Myocyte (in vitro differentiated cells): ENCODE measurements at regions not wholly inside any gene's neighbourhood (a gene's known extent, or its start where the extent isn't known, plus 50 kb on each side); places are given as distances from the start of the nearest gene placed in this dataset.

ENCODE experiments used
- DNase-seq: peaks from one replicate; pipeline ENCODE4 v3.0.0-alpha.2; 2012; ENCODE audit warnings: low read depth

DNA sequence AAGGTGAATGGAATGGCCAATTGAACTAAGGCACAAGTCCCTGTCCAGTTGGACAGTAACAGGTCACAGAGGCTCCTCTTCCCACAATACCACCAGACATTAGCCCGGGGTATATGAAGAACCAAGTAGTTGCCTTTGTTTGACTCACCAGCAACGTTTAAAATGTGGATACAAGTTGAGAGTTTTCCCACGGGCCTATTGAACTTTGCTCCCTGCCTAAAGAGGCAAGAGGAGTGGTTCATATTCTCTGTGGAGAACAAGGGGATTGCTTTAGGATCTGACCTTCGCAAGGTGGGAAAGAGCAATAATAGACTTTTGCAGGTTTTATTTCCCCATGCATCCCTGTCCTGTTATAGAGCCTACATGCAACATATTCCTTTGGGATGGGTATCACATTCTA is 177.2 kb downstream of the POU4F1 start:
- no peak for DNase-seq

DNA sequence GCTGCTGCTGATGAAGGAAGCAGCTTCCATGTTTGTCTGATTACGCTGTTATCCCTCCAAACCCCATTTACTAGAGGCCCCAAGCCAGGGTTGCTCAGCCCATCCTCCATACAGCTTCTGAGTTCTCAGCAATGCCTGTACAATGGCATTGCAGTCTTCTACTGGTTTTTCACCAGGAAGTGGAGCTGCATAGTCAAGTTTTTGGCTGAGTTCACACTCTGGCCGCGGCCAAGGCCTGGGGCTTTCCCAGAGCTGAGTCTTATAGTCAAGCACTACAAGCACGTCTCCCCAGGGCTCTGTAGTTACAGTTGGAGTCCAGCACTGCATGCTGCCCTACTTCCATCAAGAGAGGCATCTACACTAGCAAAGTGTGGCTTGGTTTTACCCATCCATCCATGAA is 182.5 kb downstream of the POU4F1 start:
- no peak for DNase-seq

DNA sequence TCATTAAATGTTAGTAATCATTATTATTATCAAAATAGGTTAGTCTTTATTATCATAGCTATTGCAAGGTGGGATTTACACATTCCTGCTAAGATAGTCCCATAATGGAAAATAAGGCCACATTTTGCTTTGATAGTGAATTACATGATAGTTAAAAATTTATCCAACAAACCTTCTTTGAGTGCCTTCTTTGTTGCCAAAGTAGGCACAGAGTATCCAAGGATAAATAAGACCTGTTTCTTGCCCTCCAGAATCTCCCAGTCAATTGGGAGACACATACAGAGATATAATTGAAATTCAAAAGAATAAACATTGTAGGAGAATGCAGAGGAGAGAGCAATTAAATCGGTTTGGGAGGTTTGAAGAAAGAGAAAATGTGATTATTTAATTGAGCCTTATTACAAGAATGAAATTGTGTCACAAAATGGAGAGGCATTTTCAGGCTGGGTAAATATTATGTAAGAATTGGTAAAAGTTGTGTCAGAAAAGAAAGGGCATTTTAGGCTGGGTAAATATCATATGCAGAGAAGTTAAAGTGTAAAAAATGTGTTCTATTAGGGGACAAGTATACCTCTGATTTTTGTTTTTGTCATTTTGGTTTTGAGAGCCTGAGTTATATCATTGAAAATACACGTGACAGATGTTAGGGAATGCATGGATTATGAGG is 189.3 kb downstream of the POU4F1 start:
- no peak for DNase-seq

DNA sequence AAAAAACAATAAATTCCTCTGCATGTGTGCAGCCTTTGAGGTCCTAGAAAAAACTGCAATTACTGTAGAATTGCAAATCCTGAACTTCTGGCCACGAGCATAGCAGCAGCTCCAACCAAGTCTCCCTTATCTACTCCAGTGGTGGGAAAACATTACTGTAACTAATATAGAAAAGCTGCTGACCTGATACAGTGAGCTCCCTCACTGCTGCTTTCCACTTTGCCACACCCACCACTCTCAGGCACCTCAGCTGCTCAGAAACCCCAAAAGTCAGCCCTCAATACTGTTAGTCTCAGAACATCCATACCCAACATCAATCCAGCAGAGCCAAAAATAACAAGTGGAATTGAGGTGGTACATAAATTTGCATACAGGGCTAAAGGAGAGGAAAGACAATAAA is 192.5 kb downstream of the POU4F1 start:
- DNase-seq: no peak

DNA sequence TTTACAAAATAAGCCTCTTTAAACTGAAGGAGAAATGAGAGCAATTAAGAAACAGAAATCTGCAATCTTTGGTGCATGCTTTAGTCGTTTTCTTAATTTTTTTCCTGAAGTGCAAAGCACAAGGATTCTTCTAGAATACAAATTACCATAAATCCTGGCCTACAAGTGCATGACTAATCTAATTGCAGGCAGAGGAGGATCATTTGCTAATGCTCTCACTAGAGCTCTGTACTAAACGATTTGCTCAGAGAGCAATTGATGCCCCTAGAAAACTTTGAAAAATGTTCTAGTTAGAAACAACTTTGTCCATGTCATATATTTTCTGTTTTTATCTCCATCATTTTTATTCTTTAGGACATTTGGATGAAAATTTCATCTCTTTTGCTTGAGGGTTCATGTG is 193.2 kb downstream of the POU4F1 start:
- DNase-seq: no peak

DNA sequence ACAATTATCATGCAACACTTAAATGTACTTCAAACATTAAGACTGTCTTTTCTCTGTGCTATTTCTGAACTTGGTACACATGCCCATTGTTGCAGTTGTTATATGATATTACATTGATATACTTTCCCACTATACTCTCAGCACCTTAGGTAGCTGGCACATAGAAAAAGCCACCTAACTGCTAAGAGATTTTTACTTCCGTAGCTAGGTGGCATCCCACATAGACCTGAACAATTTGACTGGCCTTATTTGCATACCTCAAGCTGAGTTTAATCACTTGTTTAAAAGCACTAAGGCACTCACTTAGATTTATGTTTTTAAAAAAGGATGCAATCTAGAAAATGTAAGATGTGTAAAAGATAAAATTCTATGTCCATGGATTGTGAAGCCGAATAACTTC is 194.2 kb downstream of the POU4F1 start:
- no peak for DNase-seq

DNA sequence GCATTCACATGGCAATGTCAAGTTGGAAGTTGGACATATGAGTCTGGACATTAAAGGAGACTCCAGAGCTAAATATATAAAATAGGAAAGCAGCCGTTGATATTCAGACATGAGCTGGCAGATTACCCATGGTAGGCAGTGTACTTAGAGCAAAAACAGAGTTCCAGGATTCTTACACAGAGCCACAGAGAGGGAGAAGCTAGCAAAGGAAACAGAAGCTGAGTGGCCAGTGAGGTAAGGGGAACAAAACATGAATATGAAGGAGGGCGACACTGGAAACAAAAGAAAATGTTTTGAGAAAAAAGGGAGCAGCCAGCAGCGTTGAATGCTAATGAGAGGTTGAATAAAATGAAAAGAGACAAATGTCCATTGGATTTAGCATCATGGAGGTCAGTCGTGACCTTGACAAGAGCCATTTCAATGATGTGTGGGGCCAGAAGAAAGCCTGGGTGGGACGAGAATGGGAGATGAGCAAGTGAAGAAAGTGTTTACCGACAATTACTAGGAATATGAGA is 198.4 kb downstream of the POU4F1 start:
- DNase-seq: no peak

DNA sequence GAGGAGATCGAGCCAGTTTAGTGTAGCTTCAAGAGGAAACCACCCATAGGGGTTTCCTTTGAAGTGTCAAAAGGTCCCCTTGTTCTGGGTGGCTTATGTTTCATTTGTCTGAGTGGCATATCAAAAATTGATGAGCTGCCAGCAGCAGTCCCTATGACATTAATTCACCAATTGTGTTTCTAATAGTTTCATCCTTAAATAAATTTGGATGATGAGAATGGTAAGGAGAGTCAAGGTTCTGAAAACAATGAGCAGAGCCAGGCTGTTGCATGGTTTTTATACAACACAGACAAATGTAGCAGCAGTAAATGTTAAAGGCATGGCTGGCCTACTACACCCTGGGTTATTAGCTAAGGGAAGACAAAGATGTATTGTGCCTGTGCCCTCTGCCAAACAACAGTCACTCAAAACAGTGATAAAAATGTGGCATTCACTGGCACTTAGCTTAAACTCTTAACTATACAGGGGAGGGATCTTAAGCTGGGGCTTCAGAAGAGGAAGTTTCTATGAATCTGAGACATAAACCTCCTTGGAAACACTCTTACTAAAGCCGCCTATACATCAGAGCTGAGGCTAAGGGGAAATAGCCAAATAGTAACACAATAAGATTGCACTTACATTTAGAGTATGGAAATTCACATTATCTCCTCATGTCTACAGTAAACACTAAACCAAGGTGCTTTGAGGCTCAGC is 200.5 kb downstream of the POU4F1 start:
- DNase-seq: no peak

DNA sequence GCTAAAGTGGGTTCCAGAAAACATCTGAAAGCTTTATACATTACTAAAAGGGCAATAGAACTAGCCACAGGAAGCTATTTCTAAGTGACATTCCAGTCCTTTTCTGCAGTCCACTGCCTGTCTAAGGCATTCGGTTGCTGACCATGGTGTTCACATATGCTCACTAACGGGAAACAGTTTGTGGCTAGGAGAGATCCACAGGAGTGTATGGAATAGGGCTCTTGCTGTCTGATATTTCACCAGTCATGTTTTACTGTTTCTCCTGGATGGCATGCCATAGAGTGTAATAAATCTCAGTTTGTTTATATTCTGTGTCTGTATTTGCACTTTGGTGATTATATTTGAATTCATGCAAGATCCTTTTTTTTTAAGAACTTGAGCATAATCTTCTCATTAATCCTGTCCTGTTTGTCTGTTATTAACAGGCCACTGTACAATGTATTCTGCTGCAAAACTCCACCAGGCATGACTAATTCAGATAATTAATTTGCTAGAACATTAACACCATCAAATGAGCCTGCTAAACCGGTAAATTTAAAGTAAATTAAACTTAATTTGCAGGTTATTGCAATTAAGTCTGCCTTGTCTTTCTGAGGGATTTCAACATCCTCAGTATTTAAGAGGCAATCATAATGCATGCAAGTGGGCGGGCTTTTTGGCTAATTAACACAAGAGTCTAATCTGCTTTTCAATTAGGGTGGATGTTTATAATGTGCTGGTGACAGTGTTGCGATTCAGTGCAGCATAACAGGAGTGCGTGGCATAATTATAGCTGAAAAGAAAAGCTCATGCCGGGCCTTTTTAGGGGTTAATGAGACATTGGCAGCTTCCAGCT is 201.3 kb downstream of the POU4F1 start:
- DNase-seq: no peak

DNA sequence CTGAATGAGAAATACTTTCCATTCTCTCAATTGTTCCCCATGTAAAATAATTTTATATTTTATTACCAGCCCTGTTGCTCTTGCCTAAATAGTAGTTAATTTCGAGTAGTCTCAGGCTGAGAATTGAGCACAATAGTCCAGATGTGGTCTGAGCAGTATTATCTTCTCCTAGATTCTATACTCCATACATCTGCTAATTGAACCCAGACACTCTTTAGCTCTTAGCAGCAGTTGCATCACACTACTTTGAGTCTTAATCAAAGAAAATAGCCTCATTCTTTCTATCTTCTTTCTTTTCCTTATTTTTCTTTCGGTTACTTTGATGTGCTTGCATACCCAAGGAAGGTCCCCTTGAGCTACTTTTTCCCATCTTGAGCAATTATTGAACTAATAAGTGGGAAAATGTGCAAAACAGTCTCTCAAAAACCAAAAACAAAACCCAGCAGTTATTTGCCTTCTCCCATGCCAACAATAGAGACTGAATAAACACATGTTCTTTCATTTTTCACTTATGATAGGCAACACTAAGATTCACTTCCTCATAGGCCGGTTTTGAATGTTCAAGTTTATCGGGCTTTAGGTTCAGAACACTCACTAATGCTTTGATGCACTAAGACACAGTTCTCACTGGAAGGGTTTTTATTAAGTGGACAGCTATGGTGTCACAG is 204.5 kb downstream of the POU4F1 start:
- no peak for DNase-seq

DNA sequence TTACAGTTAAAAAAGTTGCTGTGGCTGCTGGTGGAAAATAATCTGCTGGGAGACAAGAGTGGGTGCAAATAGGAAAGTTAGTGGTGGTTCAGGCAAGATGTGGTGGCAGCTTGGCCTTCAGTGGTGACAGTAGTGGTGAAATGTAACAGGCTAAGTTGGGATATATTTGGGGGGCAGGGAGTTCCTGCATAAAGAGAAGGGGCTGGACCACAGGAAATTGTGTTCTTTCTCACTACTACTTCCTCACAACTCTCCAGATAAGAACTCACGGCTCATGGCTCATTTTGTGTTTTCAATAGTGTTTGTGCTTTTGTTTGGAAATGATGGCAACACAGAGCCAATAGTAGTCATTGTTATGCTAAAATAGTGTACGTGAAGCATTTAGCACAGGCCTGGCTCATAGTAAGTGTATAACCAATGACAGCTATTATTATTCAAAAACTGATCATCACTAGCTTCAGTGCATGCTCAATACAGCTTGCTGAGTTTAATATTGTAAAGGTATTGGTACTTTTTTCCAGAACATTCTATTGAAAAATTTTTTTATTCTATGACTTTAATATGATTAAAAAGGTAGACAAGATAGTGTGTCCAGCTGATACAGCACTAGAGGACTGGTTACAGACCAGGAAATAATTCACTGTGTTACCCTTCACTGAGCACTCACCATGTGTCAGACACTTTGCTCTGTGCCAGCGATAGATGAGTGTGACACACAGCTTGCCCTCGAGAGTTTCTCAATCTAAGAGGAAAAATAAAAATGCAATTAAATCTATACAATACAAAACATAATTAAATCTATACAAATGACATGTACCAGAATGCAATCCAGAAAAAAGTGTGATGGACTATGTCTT is 209.8 kb downstream of the POU4F1 start:
- no peak for DNase-seq

DNA sequence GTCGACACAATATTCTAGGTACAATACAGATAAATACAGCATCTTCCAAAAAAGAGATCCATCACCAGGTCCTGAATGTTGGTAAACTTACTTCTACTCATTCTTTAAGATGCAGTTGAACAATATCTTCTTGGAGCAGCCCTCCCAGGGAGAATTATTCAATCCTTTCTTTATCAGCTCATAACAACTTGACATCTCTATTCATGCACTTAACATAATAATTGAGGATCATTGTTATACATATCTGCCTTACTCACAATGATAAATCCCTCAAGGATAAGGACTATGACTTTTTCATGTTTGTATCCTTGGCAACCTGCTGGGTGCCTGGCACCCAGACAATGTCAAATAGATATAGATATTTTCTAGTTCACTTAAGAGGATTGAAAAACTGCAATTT is 219.5 kb downstream of the POU4F1 start:
- no peak for DNase-seq

DNA sequence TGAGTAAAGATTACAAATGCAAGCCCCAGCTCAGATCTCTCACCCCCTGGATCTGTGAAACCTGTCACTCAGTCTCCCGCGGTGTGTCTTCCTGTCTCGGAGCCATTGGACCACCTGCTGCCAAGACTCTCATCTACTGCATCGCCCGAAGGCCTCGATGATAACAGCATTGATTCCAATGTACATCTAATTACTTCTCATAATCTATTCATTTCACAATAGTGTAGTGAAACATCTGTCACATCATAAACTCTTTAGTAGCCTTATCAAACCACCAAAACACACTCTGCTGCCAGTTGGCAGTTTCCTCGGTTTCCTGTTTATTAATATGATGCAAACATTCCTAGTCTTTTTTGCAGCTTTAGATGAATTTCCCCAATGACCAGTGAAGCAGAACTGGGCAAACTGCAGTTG is 220.3 kb downstream of the POU4F1 start:
- DNase-seq: no peak

DNA sequence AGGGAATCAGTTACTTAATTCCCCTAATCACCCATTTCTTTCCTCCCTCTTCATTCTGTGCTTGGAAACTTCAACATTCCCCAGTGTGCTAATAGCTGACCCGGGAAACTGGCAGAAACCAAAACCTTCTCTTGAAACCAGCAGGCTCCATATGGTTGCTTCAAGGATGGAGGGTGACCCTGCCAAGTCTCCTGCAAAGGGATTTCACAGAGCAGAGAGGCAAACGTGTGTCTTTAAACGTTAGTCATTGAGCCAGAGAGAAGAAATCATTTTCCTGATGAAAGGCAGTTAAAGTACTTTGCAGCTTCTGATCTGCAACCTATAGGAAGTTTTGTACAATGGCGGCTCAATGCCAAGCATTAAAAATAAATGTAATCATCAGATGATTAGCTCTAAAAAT is 220.9 kb downstream of the POU4F1 start:
- DNase-seq: no peak

DNA sequence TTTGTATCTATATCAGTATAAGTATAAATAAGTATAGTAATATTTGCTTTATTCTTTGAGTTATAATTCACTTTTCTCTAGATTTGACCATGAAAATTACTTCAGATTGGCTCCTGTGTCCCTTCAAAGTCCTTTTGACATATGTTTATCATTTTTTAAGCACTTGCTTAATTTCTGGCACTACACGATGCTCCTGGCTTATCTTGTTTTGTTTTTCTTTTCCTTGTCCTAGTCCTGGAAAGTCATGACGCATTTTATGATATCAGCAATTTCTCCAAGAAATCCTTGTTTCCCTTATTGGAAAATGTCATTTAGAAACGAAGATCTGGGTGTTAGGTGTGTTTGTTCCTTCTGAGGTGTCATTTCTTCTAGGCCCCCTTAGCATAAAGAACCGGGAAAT is 226.5 kb downstream of the POU4F1 start:
- no peak for DNase-seq

DNA sequence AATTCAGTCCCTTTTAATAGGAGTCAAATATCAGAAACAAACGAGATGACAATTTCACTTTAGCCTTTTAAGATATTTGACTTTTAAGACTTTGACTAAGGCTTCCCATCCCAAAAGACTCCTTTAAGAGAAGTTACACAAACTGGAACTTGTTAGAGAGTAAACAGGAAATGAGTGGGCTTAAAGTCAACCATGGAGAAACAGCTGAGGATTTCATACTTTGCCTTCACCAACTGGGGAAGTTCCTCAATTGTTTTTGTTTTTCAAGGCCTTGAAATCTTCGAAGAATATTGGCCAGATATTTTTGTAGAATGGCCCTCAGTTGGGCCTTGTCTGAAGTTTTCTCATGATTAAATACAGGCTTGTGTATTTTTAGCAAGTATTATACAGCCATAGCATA is 227.3 kb downstream of the POU4F1 start:
- DNase-seq: no peak

DNA sequence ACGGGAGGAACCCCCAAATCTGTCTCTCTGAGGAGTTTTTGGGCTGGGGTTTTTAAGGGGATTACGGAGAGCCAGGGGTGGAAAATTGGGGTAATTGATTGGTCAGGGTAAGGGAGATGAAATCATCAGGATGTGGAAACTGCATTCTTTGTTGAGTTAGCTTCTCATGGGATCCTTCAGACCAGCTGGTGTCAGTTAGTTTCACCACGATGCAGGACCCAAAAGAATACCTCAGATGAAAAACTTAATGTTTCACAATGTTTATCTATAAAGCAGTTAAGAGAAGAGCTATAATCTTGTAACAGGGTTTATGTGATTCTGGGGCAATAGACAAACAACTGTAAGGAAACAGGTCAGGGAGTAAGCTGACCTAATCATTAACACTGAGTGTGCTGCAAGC is 230.8 kb downstream of the POU4F1 start:
- no peak for DNase-seq

DNA sequence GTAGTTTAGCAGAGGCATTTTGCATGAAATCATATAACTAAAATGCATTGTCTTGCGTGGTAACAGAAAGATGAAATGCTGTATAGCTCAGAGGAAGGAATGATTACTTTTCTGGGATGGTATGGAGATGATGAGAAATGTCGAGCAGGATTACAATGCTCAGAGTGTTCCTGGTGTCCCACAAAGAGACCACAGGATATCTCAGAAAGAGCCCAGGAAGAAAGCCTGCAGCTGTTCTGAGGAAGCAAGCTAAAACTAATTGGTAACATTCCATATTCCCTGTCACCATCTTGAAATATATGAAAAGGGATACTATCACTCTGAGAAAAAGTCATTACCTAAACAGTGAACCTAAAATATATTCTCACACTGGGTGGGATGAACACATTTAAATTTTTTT is 233.1 kb downstream of the POU4F1 start:
- peak; percentile 7 for DNase-seq

DNA sequence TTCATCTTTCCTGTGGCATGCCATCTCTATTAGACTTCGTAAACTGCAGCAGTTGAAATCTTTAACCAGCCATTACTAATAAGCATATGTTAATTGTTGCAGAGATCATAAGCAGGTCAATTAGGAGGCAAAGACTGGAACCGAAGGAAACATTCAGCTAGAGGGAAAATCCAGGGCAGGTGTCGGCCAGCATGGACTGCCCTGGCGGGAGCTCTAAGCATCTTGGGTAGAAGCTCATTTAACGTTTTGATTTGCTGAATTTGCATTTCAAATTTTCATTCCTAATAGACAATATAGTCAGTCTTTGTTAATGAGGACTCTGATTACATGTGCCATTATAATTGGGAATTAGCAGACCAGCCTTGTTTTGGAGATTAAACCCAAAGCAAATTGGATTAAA is 238.6 kb downstream of the POU4F1 start:
- DNase-seq: no peak

DNA sequence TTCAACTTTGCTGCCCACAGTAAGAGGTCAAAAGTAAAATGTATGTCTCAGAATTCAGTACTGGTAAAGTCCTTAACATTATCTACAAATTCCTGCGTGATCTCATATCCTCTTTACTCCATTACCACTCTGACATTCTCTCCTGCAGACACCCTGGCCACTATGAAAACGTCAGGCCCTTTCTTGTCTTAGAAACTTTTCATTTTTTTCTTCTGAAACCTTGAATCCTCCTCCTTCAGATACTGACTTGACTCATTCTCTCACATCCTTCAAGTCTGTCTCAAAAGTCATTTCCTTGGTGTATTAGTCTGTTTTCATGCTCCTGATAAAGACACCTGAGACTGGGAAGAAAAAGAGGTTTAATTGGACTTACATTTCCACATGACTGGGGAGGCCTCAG is 262.3 kb downstream of the POU4F1 start:
- DNase-seq: no peak

DNA sequence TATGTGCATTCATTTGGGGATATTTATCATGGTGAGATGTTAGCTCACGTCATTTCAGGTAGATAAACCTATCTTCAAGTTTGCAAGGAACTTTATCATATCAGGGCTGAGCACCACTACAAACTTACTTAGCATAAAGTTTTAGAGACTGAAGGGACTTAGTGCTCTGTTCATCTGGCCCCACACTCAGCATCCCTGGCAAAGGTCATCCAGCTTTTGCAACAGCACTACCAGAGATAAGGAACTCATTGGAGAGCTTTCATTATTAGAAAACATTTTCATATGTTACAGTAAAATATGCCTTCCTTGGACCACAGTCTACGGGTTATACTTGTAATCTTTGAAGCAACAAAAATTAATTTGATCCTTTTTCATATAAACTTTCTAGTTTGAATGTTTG is 263.4 kb downstream of the POU4F1 start:
- no peak for DNase-seq
